Activated CD4-positive, alpha-beta memory T cell treated with anti-CD3 and anti-CD28 coated beads, Interleukin-2, amount 10 ng/mL, durations not matched to agents 7 days and 5 days (primary cell): ENCODE measurements at regions not wholly inside any gene's neighbourhood (a gene's known extent, or its start where the extent isn't known, plus 50 kb on each side); places are given as distances from the start of the nearest gene placed in this dataset.
"Not testable (repeated sequence)": the region's sequence is repeated elsewhere in the genome, so short reads cannot be mapped to it uniquely, and the experiment has no call there.

Experiments used
- CTCF ChIA-PET: fragments of 350-600 bp; sonication (Branson Sonifier 250); formaldehyde crosslinking; loops from one replicate; lab custom pipeline; 2021; ENCODE audit warnings: antibody characterized with exemption, inconsistent platforms; lab: Charles Lee
- POLR2A ChIA-PET: fragments of 350-600 bp; sonication (Branson Sonifier 250); formaldehyde crosslinking; loops from one replicate; lab custom pipeline; 2021; ENCODE audit warnings: antibody characterized with exemption; lab: Charles Lee
- DNase-seq: peaks from one replicate; pipeline ENCODE4 v3.0.0-alpha.2; 2020
- H3K27ac Mint-ChIP-seq: one replicate; pipeline ENCODE4 v1.8.0; 2021; ENCODE audit warnings: mild to moderate bottlenecking, mixed read lengths
- H3K27me3 Mint-ChIP-seq: one replicate; pipeline ENCODE4 v1.8.0; 2021; ENCODE audit warnings: mixed read lengths
- H3K36me3 Mint-ChIP-seq: one replicate; pipeline ENCODE4 v1.8.0; 2021; ENCODE audit warnings: low read depth, mixed read lengths
- H3K4me1 Mint-ChIP-seq: one replicate; pipeline ENCODE4 v1.8.0; 2021; ENCODE audit warnings: mixed read lengths
- H3K4me3 Mint-ChIP-seq: one replicate; pipeline ENCODE4 v1.8.0; 2021; ENCODE audit warnings: mild to moderate bottlenecking, mixed read lengths
- H3K9me3 Mint-ChIP-seq: one replicate; pipeline ENCODE4 v1.8.0; 2021; ENCODE audit warnings: mixed read lengths

DNA sequence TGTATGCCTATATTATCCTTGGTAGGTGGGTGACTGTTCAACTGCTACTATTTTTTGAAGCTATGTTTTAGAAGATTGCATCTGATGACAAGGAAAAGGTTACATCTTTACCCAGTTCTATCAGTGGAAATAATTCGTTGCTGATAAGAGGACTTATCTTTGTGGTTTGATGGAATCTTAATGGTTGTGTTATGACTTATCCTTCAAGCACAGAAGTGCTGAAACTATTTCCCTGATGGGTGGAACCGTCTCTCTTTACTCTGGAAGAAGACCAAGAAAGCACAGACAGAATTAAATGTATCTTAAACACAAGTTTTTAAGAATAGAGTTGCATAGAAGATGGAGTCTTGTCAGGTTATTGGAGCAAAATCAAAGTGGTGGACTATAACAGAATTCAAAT lies 437.7 kb upstream of the KAZN start:
- Mint-ChIP-seq H3K9me3 (peaks cover 8% of the 10 kb centered on the region), H3K36me3 (no peaks in the 10 kb centered on the region), H3K4me3 (no peak overlapping the region), H3K27me3 (no peaks in the 10 kb centered on the region), H3K4me1 (no peaks in the 10 kb centered on the region), H3K27ac (no peak overlapping the region)
- ChIA-PET POLR2A (no interaction called here), CTCF (no interaction called here)
- DNase-seq: no peak

DNA sequence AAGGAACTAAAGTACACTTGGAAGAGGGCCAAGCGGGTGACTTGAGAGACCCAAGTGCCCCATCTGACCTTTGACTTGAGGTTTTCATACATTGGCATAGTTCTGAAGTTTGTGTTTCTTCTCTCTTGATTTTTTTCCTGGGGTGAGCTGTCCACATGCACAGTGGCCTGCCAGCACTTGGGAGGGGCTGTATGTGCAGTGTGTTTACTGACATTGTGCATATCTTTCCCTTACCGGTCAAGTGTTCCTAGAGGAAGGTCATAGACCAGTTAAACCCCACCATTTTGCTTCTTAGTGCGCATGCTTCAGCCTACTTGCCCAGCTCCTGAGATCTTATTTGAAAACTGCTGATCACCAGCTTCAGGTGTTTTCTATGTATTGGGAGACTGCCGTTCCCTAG lies 435.2 kb upstream of the KAZN start:
- POLR2A ChIA-PET: no interaction called here
- H3K27ac Mint-ChIP-seq: no peak overlapping the region
- no peaks in the 10 kb centered on the region for H3K36me3 Mint-ChIP-seq
- CTCF ChIA-PET: no interaction called here
- H3K4me3 Mint-ChIP-seq: no peak overlapping the region
- no peaks in the 10 kb centered on the region for H3K4me1 Mint-ChIP-seq
- no peaks in the 10 kb centered on the region for H3K27me3 Mint-ChIP-seq
- H3K9me3 Mint-ChIP-seq: peaks cover 8% of the 10 kb centered on the region
- DNase-seq: no peak

DNA sequence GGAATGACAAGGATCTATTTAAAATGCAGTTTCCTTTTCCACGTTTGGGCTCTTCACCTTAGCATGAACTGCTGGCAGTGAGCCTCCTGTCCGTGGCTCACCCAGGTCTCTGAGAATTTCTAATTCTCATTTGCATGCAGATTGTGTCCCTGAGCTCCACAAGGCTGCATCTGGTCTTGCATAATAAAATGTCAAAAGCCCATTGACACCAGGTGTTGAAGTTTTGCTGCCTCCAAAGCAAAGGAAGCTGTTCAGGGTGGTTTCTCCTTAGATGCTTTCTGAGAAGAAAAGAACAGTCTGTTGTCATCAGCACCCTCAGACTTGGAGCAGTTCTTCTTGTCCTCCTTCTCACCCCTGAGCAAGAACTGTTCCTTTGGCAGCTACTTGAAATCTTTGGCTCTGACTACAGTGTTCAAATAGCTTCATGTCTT lies 433.1 kb upstream of the KAZN start:
- no peak overlapping the region for H3K4me3 Mint-ChIP-seq
- H3K27me3 Mint-ChIP-seq: no peaks in the 10 kb centered on the region
- H3K9me3 Mint-ChIP-seq: peaks cover 10% of the 10 kb centered on the region
- H3K4me1 Mint-ChIP-seq: no peaks in the 10 kb centered on the region
- H3K27ac Mint-ChIP-seq: no peak overlapping the region
- ChIA-PET POLR2A (no interaction called here), CTCF (no interaction called here)
- no peaks in the 10 kb centered on the region for H3K36me3 Mint-ChIP-seq
- no peak for DNase-seq

DNA sequence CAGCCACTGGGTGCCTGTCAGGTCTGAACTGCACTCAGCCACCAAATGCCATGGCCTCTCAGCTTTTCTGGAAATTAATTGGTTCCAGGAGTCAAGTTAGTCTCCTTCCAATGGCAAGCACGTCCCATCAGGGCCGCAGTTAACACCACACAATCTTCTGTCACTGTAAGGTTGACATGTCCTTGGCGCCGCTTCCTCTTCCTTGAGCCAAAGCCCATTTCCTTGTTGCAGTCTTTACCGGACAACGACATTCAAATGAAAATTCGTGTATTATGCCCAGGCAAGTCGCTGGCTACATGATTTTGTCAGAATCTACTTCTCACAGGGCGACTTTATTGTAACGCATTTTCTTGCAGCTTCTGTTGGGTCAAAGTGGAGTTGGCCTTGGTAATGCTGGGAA lies 430.6 kb upstream of the KAZN start:
- Mint-ChIP-seq H3K9me3 (peaks cover 12% of the 10 kb centered on the region), H3K4me3 (no peak overlapping the region)

GRCh38 chr1:14168326-14169063 lies 430.0 kb upstream of the KAZN start:
- ChIA-PET POLR2A (no interaction called here), CTCF (no interaction called here)
- no peak overlapping the region for H3K4me3 Mint-ChIP-seq
- no peak overlapping the region for H3K27ac Mint-ChIP-seq
- no peaks in the 10 kb centered on the region for H3K27me3 Mint-ChIP-seq
- H3K4me1 Mint-ChIP-seq: no peaks in the 10 kb centered on the region
- DNase-seq: no peak
- H3K36me3 Mint-ChIP-seq: no peaks in the 10 kb centered on the region
- H3K9me3 Mint-ChIP-seq: peaks cover 10% of the 10 kb centered on the region

More for the DNA sequence above, 430.6 kb upstream of the KAZN start:
- no peaks in the 10 kb centered on the region for H3K36me3 Mint-ChIP-seq
- no peak for DNase-seq
- CTCF ChIA-PET: no interaction called here
- POLR2A ChIA-PET: no interaction called here
- no peaks in the 10 kb centered on the region for H3K27me3 Mint-ChIP-seq
- no peak overlapping the region for H3K27ac Mint-ChIP-seq
- H3K4me1 Mint-ChIP-seq: no peaks in the 10 kb centered on the region

- H3K4me3 Mint-ChIP-seq: no peak overlapping the region
- H3K4me1 Mint-ChIP-seq: no peaks in the 10 kb centered on the region
- CTCF ChIA-PET: interaction anchor here (0.8 kb wide), 1 partner anchor 12 kb away, joined by 3 read pairs; no protein-coding TSS in a partner anchor
- no peak for DNase-seq
- H3K9me3 Mint-ChIP-seq: peaks cover 4% of the 10 kb centered on the region
- H3K27me3 Mint-ChIP-seq: no peaks in the 10 kb centered on the region
- POLR2A ChIA-PET: no interaction called here
- no peak overlapping the region for H3K27ac Mint-ChIP-seq
- no peaks in the 10 kb centered on the region for H3K36me3 Mint-ChIP-seq
These were observed 424.9 kb upstream of the KAZN start for GRCh38 chr1:14173598-14173997.

- CTCF ChIA-PET, H3K27me3 Mint-ChIP-seq, H3K4me3 Mint-ChIP-seq, H3K36me3 Mint-ChIP-seq, DNase-seq, H3K4me1 Mint-ChIP-seq, H3K27ac Mint-ChIP-seq, H3K9me3 Mint-ChIP-seq, POLR2A ChIA-PET: not testable (repeated sequence)
These were observed 420.6 kb upstream of the KAZN start for GRCh38 chr1:14177866-14178265.

- CTCF ChIA-PET: no interaction called here
- Mint-ChIP-seq H3K4me1 (no peaks in the 10 kb centered on the region), H3K36me3 (no peaks in the 10 kb centered on the region), H3K9me3 (peaks cover 2% of the 10 kb centered on the region), H3K27ac (no peak overlapping the region), H3K27me3 (peaks cover 3% of the 10 kb centered on the region), H3K4me3 (no peak overlapping the region)
- DNase-seq: no peak
- POLR2A ChIA-PET: no interaction called here
These were observed 417.7 kb upstream of the KAZN start for GRCh38 chr1:14180738-14181137.

DNA sequence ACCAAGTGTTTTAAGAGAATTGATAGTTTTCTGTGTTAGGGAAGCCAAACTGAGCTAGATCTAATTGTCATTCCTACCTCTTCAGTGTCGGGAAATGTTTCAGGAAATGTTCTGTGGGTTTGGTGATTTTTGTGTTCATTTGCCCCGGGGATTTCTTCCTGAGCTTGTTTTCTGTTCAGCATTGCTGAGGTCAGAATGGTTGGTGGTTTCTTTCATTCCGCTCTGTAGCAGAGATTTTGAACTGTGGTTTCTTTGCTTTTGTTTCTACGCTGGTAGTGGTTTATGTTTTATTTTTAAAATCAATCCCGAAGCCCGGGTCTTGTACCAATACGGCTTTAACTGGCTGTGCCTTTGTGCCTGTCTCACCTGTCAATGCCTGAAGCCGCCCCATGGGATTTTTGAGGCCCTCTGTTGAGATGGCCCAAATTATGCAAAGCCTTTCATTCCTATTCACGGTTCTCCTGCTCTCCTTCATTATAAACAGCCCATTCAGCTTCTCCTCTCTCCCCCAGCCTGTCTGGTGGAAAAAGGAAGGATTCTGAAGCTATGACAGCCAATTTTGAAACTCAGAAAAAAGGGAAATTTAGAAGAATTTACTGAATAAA lies 417.2 kb upstream of the KAZN start:
- Mint-ChIP-seq H3K4me3 (no peak overlapping the region), H3K27me3 (peaks cover 3% of the 10 kb centered on the region), H3K27ac (no peak overlapping the region), H3K4me1 (no peaks in the 10 kb centered on the region), H3K36me3 (no peaks in the 10 kb centered on the region), H3K9me3 (peaks cover 2% of the 10 kb centered on the region)
- ChIA-PET POLR2A (no interaction called here), CTCF (no interaction called here)
- DNase-seq: no peak

- ChIA-PET POLR2A (no interaction called here), CTCF (no interaction called here)
- Mint-ChIP-seq H3K27me3 (peaks cover 3% of the 10 kb centered on the region), H3K9me3 (peaks cover 2% of the 10 kb centered on the region), H3K36me3 (no peaks in the 10 kb centered on the region), H3K4me1 (no peaks in the 10 kb centered on the region), H3K4me3 (no peak overlapping the region), H3K27ac (no peak overlapping the region)
- DNase-seq: no peak
These were observed 415.6 kb upstream of the KAZN start for GRCh38 chr1:14182856-14183255.

- DNase-seq: no peak
- no peak overlapping the region for H3K27ac Mint-ChIP-seq
- CTCF ChIA-PET: no interaction called here
- POLR2A ChIA-PET: no interaction called here
- no peaks in the 10 kb centered on the region for H3K36me3 Mint-ChIP-seq
- H3K27me3 Mint-ChIP-seq: peaks cover 3% of the 10 kb centered on the region
- no peaks in the 10 kb centered on the region for H3K4me1 Mint-ChIP-seq
- no peak overlapping the region for H3K4me3 Mint-ChIP-seq
- H3K9me3 Mint-ChIP-seq: peaks cover 2% of the 10 kb centered on the region
These were observed 415.2 kb upstream of the KAZN start for GRCh38 chr1:14183329-14183728.

GRCh38 chr1:14184454-14184853 lies 414.0 kb upstream of the KAZN start:
- no peak for DNase-seq
- no peaks in the 10 kb centered on the region for H3K36me3 Mint-ChIP-seq
- H3K27me3 Mint-ChIP-seq: peaks cover 3% of the 10 kb centered on the region
- ChIA-PET POLR2A (no interaction called here), CTCF (no interaction called here)
- no peaks in the 10 kb centered on the region for H3K4me1 Mint-ChIP-seq
- H3K4me3 Mint-ChIP-seq: no peak overlapping the region
- H3K27ac Mint-ChIP-seq: no peak overlapping the region
- peaks cover 2% of the 10 kb centered on the region for H3K9me3 Mint-ChIP-seq

GRCh38 chr1:14189381-14189780 lies 409.1 kb upstream of the KAZN start:
- POLR2A ChIA-PET: no interaction called here
- Mint-ChIP-seq H3K9me3 (no peaks in the 10 kb centered on the region), H3K4me1 (no peaks in the 10 kb centered on the region), H3K4me3 (no peak overlapping the region), H3K27ac (no peak overlapping the region), H3K27me3 (no peaks in the 10 kb centered on the region), H3K36me3 (no peaks in the 10 kb centered on the region)
- DNase-seq: no peak
- CTCF ChIA-PET: no interaction called here

DNA sequence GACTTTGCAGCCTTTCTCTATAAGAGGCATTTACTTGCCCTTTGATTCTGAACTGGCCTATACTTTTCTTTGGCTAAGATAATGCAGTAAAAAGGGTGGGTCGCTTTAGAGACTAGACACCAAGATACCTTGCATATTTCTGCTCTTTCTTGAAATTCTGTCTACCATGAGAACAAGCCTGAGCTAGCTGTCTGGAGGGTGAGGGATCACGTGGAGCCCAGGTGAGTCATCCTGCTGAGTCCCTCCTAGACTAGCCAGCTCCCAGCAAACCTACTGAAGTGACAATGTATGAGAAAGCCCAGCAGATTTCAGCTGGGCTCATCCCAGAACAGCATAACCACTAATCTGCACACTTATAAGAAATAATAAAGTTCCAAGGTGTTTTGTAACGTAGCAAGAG lies 408.0 kb upstream of the KAZN start:
- no peaks in the 10 kb centered on the region for H3K4me1 Mint-ChIP-seq
- no peak overlapping the region for H3K4me3 Mint-ChIP-seq
- ChIA-PET POLR2A (no interaction called here), CTCF (no interaction called here)
- H3K36me3 Mint-ChIP-seq: no peaks in the 10 kb centered on the region
- DNase-seq: no peak
- no peak overlapping the region for H3K27ac Mint-ChIP-seq
- no peaks in the 10 kb centered on the region for H3K9me3 Mint-ChIP-seq
- H3K27me3 Mint-ChIP-seq: no peaks in the 10 kb centered on the region
